Esophagus (tissue), 2 donors: ENCODE measurements at regions not wholly inside any gene's neighbourhood (a gene's known extent, or its start where the extent isn't known, plus 50 kb on each side); places are given as distances from the start of the nearest gene placed in this dataset.

Experiments used
- H3K27ac ChIP-seq, 2 donors: one replicate each; pipeline ENCODE4 v1.5.1; 2013; ENCODE audit warnings: low read depth in 2 of 2, mild to moderate bottlenecking in 2 of 2, inconsistent platforms in 1 of 2, low read length in 1 of 2, moderate library complexity in 1 of 2
- H3K27me3 ChIP-seq, 2 donors: one replicate each; pipeline ENCODE4 v1.6.1; 2013; ENCODE audit warnings: low read length in 2 of 2, control low read depth in 1 of 2, mild to moderate bottlenecking in 1 of 2; ENCODE audit not compliant: insufficient read depth in 2 of 2, control insufficient read depth in 1 of 2
- H3K36me3 ChIP-seq, 2 donors: one replicate each; pipeline ENCODE4 v1.6.1; 2013; ENCODE audit warnings: low read length in 1 of 2; ENCODE audit not compliant: control insufficient read depth in 2 of 2, insufficient read depth in 2 of 2
- H3K4me1 ChIP-seq, 2 donors: one replicate each; pipeline ENCODE4 v1.6.1; 2013; ENCODE audit warnings: low read length in 1 of 2; ENCODE audit not compliant: control insufficient read depth in 2 of 2, insufficient read depth in 2 of 2
- H3K4me3 ChIP-seq, 2 donors: one replicate each; pipeline ENCODE4 v1.5.1; 2013; ENCODE audit warnings: low read length in 2 of 2, mild to moderate bottlenecking in 2 of 2, low read depth in 1 of 2, moderate library complexity in 1 of 2
- H3K9me3 ChIP-seq, 2 donors: one replicate each; pipeline ENCODE4 v1.6.1; 2013; ENCODE audit warnings: mild to moderate bottlenecking in 2 of 2, low read depth in 1 of 2, low read length in 1 of 2, moderate library complexity in 1 of 2; ENCODE audit not compliant: control insufficient read depth in 2 of 2, insufficient read depth in 1 of 2
- WGBS, 2 donors: extraction: QIAGEN DNeasy Blood & Tissue Kit; methylation state at CpG; one replicate each; pipeline ENCODE4 v1.1.7; 2013; 5-methylcytosine and 5-hydroxymethylcytosine counted together
- donor health status: healthy with polysubstance abuse.
- donor health status: Bipolar disorder and iron deficiency.

DNA sequence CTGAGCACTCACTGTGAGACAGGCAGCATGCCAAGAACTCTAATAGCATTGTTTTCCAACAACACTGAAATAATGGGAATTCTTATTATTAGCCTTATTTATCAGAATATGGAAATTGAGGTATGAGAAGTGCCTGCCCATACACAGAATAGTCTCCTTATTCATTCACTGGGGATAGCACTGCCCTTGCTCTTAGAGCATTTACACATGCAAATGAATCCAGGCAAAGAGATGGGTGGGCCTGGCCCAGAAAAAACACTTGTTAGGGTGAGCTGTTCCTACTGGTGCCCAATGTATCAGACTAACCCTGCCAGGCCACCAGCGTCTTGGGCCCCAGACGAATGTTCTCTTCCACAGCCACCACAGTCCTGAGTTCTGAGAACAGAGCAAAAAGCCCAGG lies 112.9 kb downstream of the TUBA3C start:
- Histone ChIP-seq H3K27me3 (no peaks in the 10 kb centered on the region), H3K4me1 (no peaks in the 10 kb centered on the region), H3K27ac (no peak overlapping the region), H3K4me3 (no peak overlapping the region), H3K36me3 (no peaks in the 10 kb centered on the region), H3K9me3 (peaks cover 6 to 31% of the 10 kb centered on the region in 2 donors)
- 63 to 72% methylated on average over 2 of the region's 2 CpGs for WGBS, 2 donors

DNA sequence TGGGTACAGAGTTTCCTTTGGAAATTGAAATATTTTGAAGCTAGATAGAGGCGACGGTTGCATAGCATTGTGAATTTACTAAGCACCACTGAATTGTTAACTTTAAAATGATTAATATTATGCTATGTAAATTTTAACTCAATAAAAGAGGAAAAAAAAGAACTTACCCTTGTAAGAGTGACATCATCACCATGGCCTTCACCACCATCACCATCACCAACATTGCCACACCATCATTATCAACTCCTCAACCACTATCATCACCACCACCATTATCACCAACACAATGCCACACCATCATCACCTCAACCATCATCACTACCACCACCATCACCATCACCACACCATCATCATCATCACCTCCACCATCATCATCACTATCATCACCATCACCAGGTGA lies 113.9 kb downstream of the TUBA3C start:
- no peak overlapping the region for H3K4me3 ChIP-seq
- 92 to 93% methylated on average over 2 of the region's 2 CpGs for WGBS, 2 donors
- no peak overlapping the region for H3K27ac ChIP-seq
- no peaks in the 10 kb centered on the region for H3K36me3 ChIP-seq
- no peaks in the 10 kb centered on the region for H3K27me3 ChIP-seq
- H3K9me3 ChIP-seq: peaks cover 9 to 34% of the 10 kb centered on the region in 2 donors
- no peaks in the 10 kb centered on the region for H3K4me1 ChIP-seq

DNA sequence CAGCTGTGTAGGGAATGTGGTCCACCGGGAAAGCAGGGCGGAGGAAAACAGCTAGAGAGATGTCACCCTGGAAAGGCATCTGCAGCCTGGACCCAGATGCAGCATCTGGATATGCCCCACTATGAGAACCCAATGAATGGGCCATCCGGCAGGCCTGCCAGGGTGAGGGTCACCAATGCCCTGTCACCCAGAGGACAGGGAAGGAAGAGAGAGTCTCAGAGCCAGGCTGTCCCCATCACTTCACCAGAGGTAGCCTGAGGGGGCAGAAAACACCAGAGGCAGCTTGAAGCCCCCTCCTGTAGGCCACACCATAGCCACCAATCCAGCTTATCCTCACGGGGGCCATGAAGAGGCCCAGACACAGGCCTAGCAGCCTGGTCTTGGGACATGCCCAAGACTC lies 118.8 kb downstream of the TUBA3C start:
- Histone ChIP-seq H3K9me3 (peaks cover 19 to 37% of the 10 kb centered on the region in 2 donors), H3K27me3 (no peaks in the 10 kb centered on the region), H3K36me3 (no peaks in the 10 kb centered on the region), H3K4me3 (no peak overlapping the region), H3K27ac (no peak overlapping the region), H3K4me1 (no peaks in the 10 kb centered on the region)
- WGBS, 2 donors: 82 to 87% methylated on average over 4 of the region's 4 CpGs

DNA sequence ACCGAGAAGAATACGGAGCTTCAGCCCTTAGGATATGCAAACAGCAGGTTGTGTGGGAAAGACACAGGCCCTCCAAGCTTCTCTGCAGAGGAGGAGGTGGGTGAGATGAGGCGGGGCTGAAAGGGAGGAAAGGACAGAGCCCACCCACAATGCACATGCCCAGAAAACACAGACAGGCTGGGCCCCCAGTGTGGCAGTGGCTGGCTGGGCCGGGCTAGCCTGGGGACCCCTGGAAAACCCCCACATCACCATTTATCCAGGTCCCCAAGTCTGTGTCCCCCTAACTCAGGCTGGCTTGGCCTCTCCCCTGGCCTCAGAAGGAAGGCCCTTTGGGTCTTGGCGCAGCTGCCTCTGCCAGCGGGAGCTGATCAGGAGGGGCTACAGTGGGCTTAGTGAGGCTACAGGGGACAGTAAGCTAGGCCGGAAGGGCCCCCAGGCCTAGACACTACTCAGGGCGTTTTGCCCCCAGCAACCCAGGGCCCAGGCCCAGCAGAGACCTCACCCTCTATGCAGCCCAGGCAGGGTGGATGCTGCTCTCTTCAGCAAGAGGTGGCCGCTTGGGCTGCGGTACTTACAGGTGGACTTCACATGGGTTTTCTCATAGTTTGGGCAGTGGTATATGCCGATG lies 119.5 kb downstream of the TUBA3C start:
- H3K27ac ChIP-seq: no peak overlapping the region
- no peaks in the 10 kb centered on the region for H3K27me3 ChIP-seq
- no peaks in the 10 kb centered on the region for H3K36me3 ChIP-seq
- no peak overlapping the region for H3K4me3 ChIP-seq
- no peaks in the 10 kb centered on the region for H3K4me1 ChIP-seq
- WGBS, 2 donors: 78 to 89% methylated on average over 11 of the region's 11 CpGs
- H3K9me3 ChIP-seq: peaks cover 19 to 39% of the 10 kb centered on the region in 2 donors

DNA sequence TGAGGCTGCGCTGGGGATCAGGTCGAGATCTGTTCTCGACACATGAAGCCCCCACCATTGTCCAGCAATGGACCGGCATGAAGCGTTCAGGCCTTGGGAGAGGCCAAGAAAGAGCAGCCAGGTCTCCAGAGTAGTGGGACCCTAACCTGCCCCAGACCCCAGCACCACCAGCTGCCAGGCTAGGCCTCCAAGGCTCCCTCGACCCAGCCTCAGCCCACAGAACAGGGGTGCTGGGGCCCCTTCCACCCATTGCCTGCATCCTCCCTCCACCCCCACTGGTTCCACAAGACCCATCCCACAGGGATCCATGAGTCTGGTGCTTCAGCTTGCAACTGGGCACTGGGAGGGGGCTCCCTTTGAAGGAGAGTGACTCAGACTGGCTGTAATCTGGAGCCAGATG lies 120.3 kb downstream of the TUBA3C start:
- H3K27me3 ChIP-seq: no peaks in the 10 kb centered on the region
- no peaks in the 10 kb centered on the region for H3K36me3 ChIP-seq
- peaks cover 16 to 43% of the 10 kb centered on the region in 2 donors for H3K9me3 ChIP-seq
- no peak overlapping the region for H3K27ac ChIP-seq
- no peak overlapping the region for H3K4me3 ChIP-seq
- no peaks in the 10 kb centered on the region for H3K4me1 ChIP-seq
- 85 to 90% methylated on average over 6 of the region's 6 CpGs for WGBS, 2 donors

DNA sequence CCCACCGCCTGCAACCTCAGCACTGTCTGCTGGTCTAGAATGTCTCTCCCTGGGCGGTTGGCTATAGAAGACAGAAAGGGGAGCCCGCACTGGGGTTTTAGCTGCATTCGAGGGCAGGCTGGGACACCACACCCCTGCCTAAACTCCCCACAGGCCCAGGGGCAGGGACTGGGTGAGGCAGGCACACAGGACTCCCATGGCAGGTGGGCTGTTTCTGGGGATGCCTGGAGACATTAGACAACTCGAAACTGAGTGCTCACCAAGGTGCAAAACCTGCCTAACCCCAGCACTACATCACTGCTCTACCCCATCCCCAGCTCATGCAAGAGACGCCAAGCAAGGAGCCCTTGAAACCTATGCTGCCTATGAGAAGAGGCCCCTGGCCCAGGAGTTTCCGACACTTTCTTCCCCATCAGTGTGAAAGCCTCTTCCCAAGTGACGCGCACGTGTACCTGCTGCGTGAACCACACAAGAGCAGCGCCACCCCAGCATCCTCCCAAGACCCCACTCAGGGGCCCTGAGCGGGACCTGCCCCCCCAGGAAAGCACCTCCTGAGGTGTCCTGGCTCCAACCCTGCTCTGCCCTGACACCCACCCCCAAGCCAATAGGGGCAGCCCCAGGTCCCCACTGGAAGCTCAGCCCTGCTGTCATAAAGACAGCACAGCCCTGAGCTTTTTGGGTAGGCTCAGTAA lies 121.2 kb downstream of the TUBA3C start:
- peaks cover 22 to 43% of the 10 kb centered on the region in 2 donors for H3K9me3 ChIP-seq
- no peak overlapping the region for H3K27ac ChIP-seq
- WGBS, 2 donors: 83 to 86% methylated on average over 13 of the region's 13 CpGs

DNA sequence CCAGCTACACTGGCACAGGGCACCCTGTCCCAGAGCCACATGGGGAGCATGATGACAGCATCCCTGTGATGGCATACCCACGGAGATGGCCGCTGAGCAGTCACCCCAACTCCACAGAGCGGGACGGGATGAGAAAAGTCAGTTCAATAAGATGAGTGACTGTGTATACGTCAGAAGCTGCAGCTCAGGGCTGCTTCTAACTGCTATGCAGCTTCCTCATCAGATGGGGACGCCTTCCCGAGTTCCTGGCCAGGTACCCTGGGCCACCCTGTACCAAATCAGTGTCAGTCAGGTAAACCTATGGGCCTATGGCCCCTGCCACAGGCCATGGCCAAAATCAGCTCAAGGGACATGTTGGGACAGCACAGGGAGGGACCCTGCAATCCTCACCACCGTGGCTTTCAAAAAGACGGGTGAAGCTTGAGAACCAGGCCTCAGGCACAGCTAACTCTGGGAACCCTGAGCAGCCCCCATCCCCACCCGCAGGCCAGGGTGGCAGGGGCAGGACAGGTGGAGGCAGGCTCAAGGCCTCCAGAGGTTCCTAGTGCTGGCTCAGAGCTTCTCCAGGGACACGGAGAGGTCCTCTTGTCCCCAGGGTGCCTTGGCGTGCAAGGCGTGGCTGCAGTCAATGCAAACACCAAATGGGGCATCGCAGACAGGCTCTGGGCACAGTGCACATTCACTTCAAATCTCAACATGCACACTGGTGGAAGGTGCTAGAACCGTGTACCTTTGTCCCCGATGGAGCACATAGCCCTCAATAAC lies 122.4 kb downstream of the TUBA3C start:
- Histone ChIP-seq H3K36me3 (no peaks in the 10 kb centered on the region), H3K4me1 (no peaks in the 10 kb centered on the region), H3K27me3 (no peaks in the 10 kb centered on the region), H3K4me3 (no peak overlapping the region), H3K27ac (no peak overlapping the region), H3K9me3 (peaks cover 24 to 46% of the 10 kb centered on the region in 2 donors)
- 78% methylated on average over 16 of the region's 16 CpGs for WGBS, 2 donors

More for the DNA sequence above, 121.2 kb downstream of the TUBA3C start:
- Histone ChIP-seq H3K27me3 (no peaks in the 10 kb centered on the region), H3K4me1 (no peaks in the 10 kb centered on the region), H3K36me3 (no peaks in the 10 kb centered on the region), H3K4me3 (no peak overlapping the region)

DNA sequence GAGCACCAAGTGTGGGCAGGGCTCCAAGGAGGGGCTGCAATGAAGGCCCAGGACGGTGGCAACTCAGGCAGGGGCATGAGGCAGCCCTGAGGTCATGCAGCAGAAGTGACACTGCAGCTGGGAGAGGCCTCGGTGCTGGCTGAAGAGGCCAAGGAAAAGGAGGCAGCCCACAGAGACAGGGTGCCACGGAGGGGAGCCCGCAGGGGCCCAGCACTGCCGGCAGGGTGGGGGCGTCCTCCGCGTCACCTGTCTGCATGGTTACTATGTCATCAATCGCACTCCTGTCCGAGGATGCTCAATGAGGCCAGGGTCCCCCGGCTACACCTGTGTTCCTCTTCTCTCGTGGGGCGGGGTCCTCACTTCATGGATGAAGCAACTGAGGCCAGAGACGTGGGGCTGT lies 123.1 kb downstream of the TUBA3C start:
- H3K4me3 ChIP-seq: no peak overlapping the region
- H3K9me3 ChIP-seq: peaks cover 24 to 46% of the 10 kb centered on the region in 2 donors
- no peak overlapping the region for H3K27ac ChIP-seq
- no peaks in the 10 kb centered on the region for H3K4me1 ChIP-seq
- 83 to 84% methylated on average over 14 of the region's 14 CpGs for WGBS, 2 donors
- no peaks in the 10 kb centered on the region for H3K27me3 ChIP-seq
- H3K36me3 ChIP-seq: no peaks in the 10 kb centered on the region

DNA sequence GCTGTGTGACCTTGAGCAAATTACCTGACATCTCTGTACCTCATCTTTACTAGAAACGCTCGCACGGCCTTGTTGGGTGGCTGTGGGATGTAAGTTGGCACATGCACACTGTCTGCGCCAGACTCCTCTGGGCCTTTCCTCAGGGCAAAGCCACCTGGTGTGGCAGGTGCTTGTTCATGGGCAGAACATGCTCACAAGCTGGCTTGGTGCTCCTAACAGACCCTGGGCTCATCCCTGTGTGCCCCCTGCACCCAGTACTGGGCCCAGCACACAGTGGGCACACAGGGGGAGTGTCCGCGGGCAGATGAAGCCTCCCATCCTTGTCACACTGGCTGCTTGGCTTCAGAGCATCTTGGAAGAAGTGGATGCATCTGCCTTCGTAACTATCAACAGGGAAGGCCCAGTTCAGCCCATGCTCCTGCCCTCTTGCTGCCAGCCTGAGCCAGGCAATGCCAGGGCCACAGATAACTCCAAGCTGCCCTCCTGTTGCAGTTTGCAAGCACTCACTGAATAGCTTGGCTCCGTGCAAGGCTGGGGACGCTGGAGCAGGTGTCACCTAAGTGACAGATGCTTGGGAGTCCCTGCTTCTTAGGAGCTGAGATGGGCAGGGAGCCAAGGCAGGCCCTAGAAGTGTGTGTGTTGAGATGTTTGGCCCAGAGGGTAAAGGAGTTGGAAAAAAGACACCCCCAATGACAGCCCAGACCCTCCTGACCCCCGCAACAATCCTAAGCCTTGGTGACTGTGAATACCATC lies 123.9 kb downstream of the TUBA3C start:
- Histone ChIP-seq H3K4me3 (no peak overlapping the region), H3K4me1 (no peaks in the 10 kb centered on the region), H3K9me3 (peaks cover 25 to 43% of the 10 kb centered on the region in 2 donors), H3K27me3 (no peaks in the 10 kb centered on the region), H3K36me3 (no peaks in the 10 kb centered on the region), H3K27ac (no peak overlapping the region)
- 86 to 88% methylated on average over 10 of the region's 10 CpGs for WGBS, 2 donors
